KMS-11 (cell line): ENCODE measurements at regions not wholly inside any gene's neighbourhood (a gene's known extent, or its start where the extent isn't known, plus 50 kb on each side); places are given as distances from the start of the nearest gene placed in this dataset.

Source experiments
- H2AFZ ChIP-seq: fragments of 200-600 bp; sonication (generic); 2 replicates; pipeline ENCODE4 v1.6.1; 2016; ENCODE audit warnings: antibody characterized with exemption, mixed run types, low read depth
- H3K27ac ChIP-seq: fragments of 200-600 bp; sonication (generic); 2 replicates; pipeline ENCODE4 v1.6.1; 2016; ENCODE audit warnings: mild to moderate bottlenecking, mixed run types
- H3K27me3 ChIP-seq: fragments of 200-600 bp; sonication (generic); 2 replicates; pipeline ENCODE4 v1.6.1; 2017; ENCODE audit warnings: mild to moderate bottlenecking, low read depth, mixed run types, moderate library complexity; ENCODE audit not compliant: insufficient read depth
- H3K36me3 ChIP-seq: fragments of 200-600 bp; sonication (generic); 2 replicates; pipeline ENCODE4 v1.6.1; 2017; ENCODE audit warnings: mild to moderate bottlenecking, mixed run types; ENCODE audit not compliant: insufficient read depth
- H3K4me1 ChIP-seq: fragments of 200-600 bp; sonication (generic); 2 replicates; pipeline ENCODE4 v1.6.1; 2016; ENCODE audit warnings: mild to moderate bottlenecking, low read depth, mixed run types; ENCODE audit not compliant: poor library complexity, severe bottlenecking
- H3K4me2 ChIP-seq: fragments of 200-600 bp; sonication (generic); 2 replicates; pipeline ENCODE4 v1.7.0; 2016; ENCODE audit warnings: mild to moderate bottlenecking, mixed run types
- H3K4me3 ChIP-seq: fragments of 200-600 bp; sonication (generic); IDR thresholded peaks from 2 replicates; pipeline ENCODE4 v1.6.1; 2017; ENCODE audit warnings: low read depth, low read length, mixed read lengths; ENCODE audit not compliant: insufficient read depth
- H3K79me2 ChIP-seq: fragments of 200-600 bp; sonication (generic); 2 replicates; pipeline ENCODE4 v1.6.1; 2016; ENCODE audit warnings: low read depth, mixed run types; ENCODE audit not compliant: insufficient read depth
- H3K9ac ChIP-seq: fragments of 200-600 bp; sonication (generic); 2 replicates; pipeline ENCODE4 v1.6.1; 2016; ENCODE audit warnings: mild to moderate bottlenecking, mixed run types
- H4K20me1 ChIP-seq: fragments of 200-600 bp; sonication (generic); 2 replicates; pipeline ENCODE4 v1.6.1; 2016; ENCODE audit warnings: mild to moderate bottlenecking, mixed run types; ENCODE audit not compliant: insufficient read depth
- TF ChIP-seq, protein P1 (sequence below): fragments of 200-600 bp; sonication (generic); conservative IDR thresholded peaks from 2 replicates; pipeline ENCODE4 v1.6.1; 2017; ENCODE audit warnings: low read depth, mild to moderate bottlenecking, antibody characterized with exemption, low read length, moderate library complexity, mixed read lengths

DNA sequence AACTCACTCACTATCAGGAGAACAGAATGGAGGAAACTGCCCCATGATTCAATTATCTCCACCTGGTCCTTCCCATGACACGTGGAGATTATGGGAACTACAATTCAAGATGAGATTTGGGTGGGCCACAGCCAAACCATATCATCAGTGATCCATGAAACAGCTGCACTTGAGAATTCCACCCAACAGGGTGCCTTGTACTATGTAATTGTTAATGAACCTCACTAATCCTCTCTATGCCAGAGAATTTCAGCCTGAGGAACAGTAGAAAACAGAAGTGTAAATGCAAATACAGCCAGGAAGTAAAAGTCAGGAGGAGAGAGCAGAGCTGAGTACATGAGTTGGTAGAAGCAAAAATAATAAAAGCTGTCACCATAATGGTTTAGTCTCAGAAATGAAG, 261.4 kb downstream of the EPHA4 start:
- Histone ChIP-seq H2AFZ (no peak overlapping the region), H3K4me2 (no peak overlapping the region)

DNA sequence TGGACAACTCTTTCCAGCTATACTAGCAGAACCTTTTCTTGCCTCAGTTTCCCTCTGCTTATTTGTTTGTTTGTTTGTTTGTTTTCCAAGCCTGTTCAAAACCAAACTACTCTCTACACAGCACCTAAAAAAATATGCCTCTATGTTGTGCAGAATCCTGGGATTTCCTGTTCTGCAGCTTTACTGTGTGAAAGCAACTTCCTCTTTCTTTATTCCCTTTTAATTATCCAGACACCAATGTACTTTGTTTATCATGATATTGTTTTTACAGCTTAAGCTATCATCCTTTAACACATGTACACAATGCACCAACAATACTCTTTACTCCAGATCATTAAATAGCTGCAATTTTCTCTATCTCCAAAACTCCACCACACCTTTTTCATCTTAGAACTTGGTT, 259.5 kb downstream of the EPHA4 start:
- Histone ChIP-seq H3K79me2 (no peaks in the 10 kb centered on the region), H3K4me3 (no peak overlapping the region), H3K4me2 (no peak overlapping the region), H4K20me1 (no peaks in the 10 kb centered on the region), H3K27ac (no peak overlapping the region), H2AFZ (no peak overlapping the region), H3K36me3 (no peaks in the 10 kb centered on the region), H3K9ac (no peak overlapping the region), H3K4me1 (no peaks in the 10 kb centered on the region), H3K27me3 (no peaks in the 10 kb centered on the region)
- TF ChIP-seq, protein P1, sequence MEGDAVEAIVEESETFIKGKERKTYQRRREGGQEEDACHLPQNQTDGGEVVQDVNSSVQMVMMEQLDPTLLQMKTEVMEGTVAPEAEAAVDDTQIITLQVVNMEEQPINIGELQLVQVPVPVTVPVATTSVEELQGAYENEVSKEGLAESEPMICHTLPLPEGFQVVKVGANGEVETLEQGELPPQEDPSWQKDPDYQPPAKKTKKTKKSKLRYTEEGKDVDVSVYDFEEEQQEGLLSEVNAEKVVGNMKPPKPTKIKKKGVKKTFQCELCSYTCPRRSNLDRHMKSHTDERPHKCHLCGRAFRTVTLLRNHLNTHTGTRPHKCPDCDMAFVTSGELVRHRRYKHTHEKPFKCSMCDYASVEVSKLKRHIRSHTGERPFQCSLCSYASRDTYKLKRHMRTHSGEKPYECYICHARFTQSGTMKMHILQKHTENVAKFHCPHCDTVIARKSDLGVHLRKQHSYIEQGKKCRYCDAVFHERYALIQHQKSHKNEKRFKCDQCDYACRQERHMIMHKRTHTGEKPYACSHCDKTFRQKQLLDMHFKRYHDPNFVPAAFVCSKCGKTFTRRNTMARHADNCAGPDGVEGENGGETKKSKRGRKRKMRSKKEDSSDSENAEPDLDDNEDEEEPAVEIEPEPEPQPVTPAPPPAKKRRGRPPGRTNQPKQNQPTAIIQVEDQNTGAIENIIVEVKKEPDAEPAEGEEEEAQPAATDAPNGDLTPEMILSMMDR: no peak

More for the DNA sequence above, 261.4 kb downstream of the EPHA4 start:
- no peak overlapping the region for H3K4me3 ChIP-seq
- H3K4me1 ChIP-seq: no peaks in the 10 kb centered on the region
- TF ChIP-seq, protein P1: no peak
- no peak overlapping the region for H3K9ac ChIP-seq
- H3K27ac ChIP-seq: no peak overlapping the region
- H3K27me3 ChIP-seq: no peaks in the 10 kb centered on the region
- no peaks in the 10 kb centered on the region for H4K20me1 ChIP-seq
- H3K79me2 ChIP-seq: no peaks in the 10 kb centered on the region
- no peaks in the 10 kb centered on the region for H3K36me3 ChIP-seq

DNA sequence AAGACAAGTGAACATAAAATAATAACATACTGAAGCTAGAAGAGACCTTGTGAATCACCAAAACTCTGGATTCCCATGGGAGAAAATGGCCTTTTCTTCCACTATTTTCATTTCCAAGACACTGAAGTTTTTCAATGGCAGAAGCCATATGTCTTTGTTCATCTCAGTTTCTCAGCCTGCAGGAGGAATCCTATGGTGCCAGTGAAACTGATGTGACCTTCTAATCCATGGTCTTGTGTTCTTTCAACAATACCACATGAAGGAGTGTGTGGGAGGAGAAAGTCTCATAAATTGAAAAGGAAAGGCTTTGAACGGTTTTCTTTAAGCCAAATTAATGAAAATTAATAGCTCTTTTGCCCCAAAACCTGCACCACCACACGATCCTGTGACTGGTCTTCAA, 257.3 kb downstream of the EPHA4 start:
- H3K79me2 ChIP-seq: no peaks in the 10 kb centered on the region
- H3K36me3 ChIP-seq: no peaks in the 10 kb centered on the region

DNA sequence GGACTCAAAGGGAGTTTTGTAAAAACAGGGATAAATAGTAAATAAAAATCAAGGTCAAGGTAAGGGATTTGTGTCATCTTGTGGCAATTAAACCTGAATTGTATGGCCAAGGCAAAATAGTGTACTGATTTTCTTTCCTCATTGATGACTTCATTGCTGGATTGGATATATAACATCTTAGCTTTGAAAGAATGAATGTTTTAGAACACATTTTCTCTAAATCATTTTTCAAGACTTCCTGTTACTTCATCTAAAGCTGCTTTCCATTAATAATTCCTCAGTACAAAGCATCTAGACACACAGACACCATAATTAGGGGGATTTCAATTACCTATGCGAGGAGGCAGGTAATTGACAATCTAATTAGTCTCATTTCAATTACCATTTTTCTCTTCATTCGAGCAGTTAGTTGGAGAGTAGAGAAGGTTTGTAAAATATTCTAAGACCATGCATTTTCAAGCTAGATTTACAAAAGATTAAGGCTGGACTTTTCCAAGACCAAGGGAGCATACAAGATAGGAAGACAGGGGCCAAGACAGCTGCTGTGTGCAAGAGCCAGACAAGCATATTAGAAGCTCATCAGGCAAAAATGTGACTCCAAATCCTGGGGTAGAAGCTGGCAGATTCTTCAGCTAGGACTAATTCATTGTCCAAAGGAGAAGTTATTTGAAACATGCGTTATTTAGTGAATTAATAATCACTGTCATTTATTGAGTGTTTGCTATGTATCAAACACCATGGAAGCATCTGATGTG, 253.6 kb downstream of the EPHA4 start:
- H3K79me2 ChIP-seq: no peaks in the 10 kb centered on the region
- no peak overlapping the region for H3K4me3 ChIP-seq
- H3K9ac ChIP-seq: no peak overlapping the region
- H3K4me2 ChIP-seq: no peak overlapping the region
- no peak overlapping the region for H3K27ac ChIP-seq
- no peak overlapping the region for H2AFZ ChIP-seq
- no peaks in the 10 kb centered on the region for H4K20me1 ChIP-seq
- H3K36me3 ChIP-seq: no peaks in the 10 kb centered on the region
- no peaks in the 10 kb centered on the region for H3K4me1 ChIP-seq
- TF ChIP-seq, protein P1: no peak
- no peaks in the 10 kb centered on the region for H3K27me3 ChIP-seq

More for the DNA sequence above, 257.3 kb downstream of the EPHA4 start:
- Histone ChIP-seq H3K27ac (no peak overlapping the region), H3K9ac (no peak overlapping the region), H3K4me2 (no peak overlapping the region), H2AFZ (no peak overlapping the region), H3K4me1 (no peaks in the 10 kb centered on the region), H3K4me3 (no peak overlapping the region), H3K27me3 (no peaks in the 10 kb centered on the region), H4K20me1 (no peaks in the 10 kb centered on the region)
- TF ChIP-seq, protein P1: no peak
